Astrocyte (in vitro differentiated cells and primary cell): ENCODE measurements at regions not wholly inside any gene's neighbourhood (a gene's known extent, or its start where the extent isn't known, plus 50 kb on each side); places are given as distances from the start of the nearest gene placed in this dataset.

Experiments used
- DNase-seq: peaks from one replicate; pipeline ENCODE4 v3.0.0-alpha.2; 2010; ENCODE audit warnings: low read depth
- FAIRE-seq: peaks from 2 replicates; lab custom pipeline; 2011; peaks lifted over from hg19 to GRCh38; lab: Jason Lieb, UNC
- H2AFZ ChIP-seq: 2 replicates; pipeline ENCODE4 v1.6.0; 2012; ENCODE audit warnings: low read depth, low read length, inconsistent platforms
- H3K27ac ChIP-seq: 2 replicates; pipeline ENCODE4 v1.5.1; 2011; ENCODE audit warnings: low read depth, low read length, inconsistent platforms
- H3K27me3 ChIP-seq: 2 replicates; pipeline ENCODE4 v1.6.0; 2011; ENCODE audit warnings: low read length, inconsistent platforms; ENCODE audit not compliant: insufficient read depth
- H3K36me3 ChIP-seq: 2 replicates; pipeline ENCODE4 v1.5.1; 2011; ENCODE audit warnings: low read length, inconsistent platforms; ENCODE audit not compliant: insufficient read depth
- H3K4me1 ChIP-seq: 2 replicates; pipeline ENCODE4 v1.5.1; 2011; ENCODE audit warnings: low read length, inconsistent platforms; ENCODE audit not compliant: insufficient read depth
- H3K4me2 ChIP-seq: 2 replicates; pipeline ENCODE4 v1.6.0; 2012; ENCODE audit warnings: low read length, inconsistent platforms
- H3K4me3 ChIP-seq: 2 replicates; pipeline ENCODE4 v1.5.1; 2011; ENCODE audit warnings: low read depth, mild to moderate bottlenecking, low read length, inconsistent platforms; ENCODE audit not compliant: insufficient read depth
- H3K79me2 ChIP-seq: 2 replicates; pipeline ENCODE4 v1.6.0; 2012; ENCODE audit warnings: mild to moderate bottlenecking, low read length, inconsistent platforms; ENCODE audit not compliant: insufficient read depth
- H3K9ac ChIP-seq: 2 replicates; pipeline ENCODE4 v1.6.0; 2012; ENCODE audit warnings: mild to moderate bottlenecking, low read length, inconsistent platforms
- H3K9me3 ChIP-seq: 2 replicates; pipeline ENCODE4 v1.5.1; 2012; ENCODE audit warnings: low read depth, mild to moderate bottlenecking, low read length, inconsistent platforms; ENCODE audit not compliant: insufficient read depth
- H4K20me1 ChIP-seq: 2 replicates; pipeline ENCODE4 v1.6.0; 2012; ENCODE audit warnings: low read length, inconsistent platforms; ENCODE audit not compliant: insufficient read depth
- H3K27ac Mint-ChIP-seq: one replicate; pipeline ENCODE4 v1.8.0; 2021; ENCODE audit warnings: mild to moderate bottlenecking, mixed read lengths; ENCODE audit not compliant: unreplicated experiment
- H3K27me3 Mint-ChIP-seq: one replicate; pipeline ENCODE4 v1.8.0; 2021; ENCODE audit warnings: low read depth, mixed read lengths; ENCODE audit not compliant: unreplicated experiment
- H3K36me3 Mint-ChIP-seq: one replicate; pipeline ENCODE4 v1.8.0; 2021; ENCODE audit warnings: low read depth, mixed read lengths; ENCODE audit not compliant: unreplicated experiment
- H3K4me1 Mint-ChIP-seq: one replicate; pipeline ENCODE4 v1.8.0; 2021; ENCODE audit warnings: low read depth, mixed read lengths; ENCODE audit not compliant: unreplicated experiment
- H3K4me3 Mint-ChIP-seq: one replicate; pipeline ENCODE4 v1.8.0; 2021; ENCODE audit warnings: mild to moderate bottlenecking, moderate library complexity, mixed read lengths; ENCODE audit not compliant: unreplicated experiment
- H3K9me3 Mint-ChIP-seq: one replicate; pipeline ENCODE4 v1.8.0; 2021; ENCODE audit warnings: mild to moderate bottlenecking, mixed read lengths; ENCODE audit not compliant: unreplicated experiment
- CTCF ChIP-seq: IDR thresholded peaks from 2 replicates; pipeline ENCODE4 v1.5.1; 2011; ENCODE audit warnings: low read depth, mild to moderate bottlenecking, inconsistent platforms, low read length, moderate library complexity; ENCODE audit not compliant: insufficient read depth
- EZH2 ChIP-seq: IDR thresholded peaks from 2 replicates; pipeline ENCODE4 v1.6.1; 2012; ENCODE audit warnings: mild to moderate bottlenecking, low read length, inconsistent platforms; ENCODE audit not compliant: insufficient read depth

GRCh38 chr5:34535433-34535832 is 120.7 kb upstream of the RAI14 start:
- Mint-ChIP-seq H3K27me3 (no peaks in the 10 kb centered on the region), H3K4me1 (peaks cover 36% of the 10 kb centered on the region), H3K9me3 (no peaks in the 10 kb centered on the region), H3K4me3 (no peak overlapping the region), H3K36me3 (no peaks in the 10 kb centered on the region), H3K27ac (peak overlapping the region; percentile 100)
- H3K27me3 ChIP-seq, result no peaks in the 10 kb centered on the region
- H4K20me1 ChIP-seq, result no peaks in the 10 kb centered on the region
- no peak overlapping the region for H3K4me3 ChIP-seq
- FAIRE-seq, result no peak
- peaks cover 38% of the 10 kb centered on the region for H3K4me1 ChIP-seq
- TF ChIP-seq EZH2 (no peak), CTCF (no peak)
- peak overlapping the region; percentile 5 for H3K9ac ChIP-seq
- no peaks in the 10 kb centered on the region for H3K36me3 ChIP-seq
- no peaks in the 10 kb centered on the region for H3K9me3 ChIP-seq
- DNase-seq, result peak; percentile 58
- no peaks in the 10 kb centered on the region for H3K79me2 ChIP-seq
- no peak overlapping the region for H3K4me2 ChIP-seq
- H2AFZ ChIP-seq, result no peak overlapping the region
- H3K27ac ChIP-seq, result peak overlapping the region; percentile 94

DNA sequence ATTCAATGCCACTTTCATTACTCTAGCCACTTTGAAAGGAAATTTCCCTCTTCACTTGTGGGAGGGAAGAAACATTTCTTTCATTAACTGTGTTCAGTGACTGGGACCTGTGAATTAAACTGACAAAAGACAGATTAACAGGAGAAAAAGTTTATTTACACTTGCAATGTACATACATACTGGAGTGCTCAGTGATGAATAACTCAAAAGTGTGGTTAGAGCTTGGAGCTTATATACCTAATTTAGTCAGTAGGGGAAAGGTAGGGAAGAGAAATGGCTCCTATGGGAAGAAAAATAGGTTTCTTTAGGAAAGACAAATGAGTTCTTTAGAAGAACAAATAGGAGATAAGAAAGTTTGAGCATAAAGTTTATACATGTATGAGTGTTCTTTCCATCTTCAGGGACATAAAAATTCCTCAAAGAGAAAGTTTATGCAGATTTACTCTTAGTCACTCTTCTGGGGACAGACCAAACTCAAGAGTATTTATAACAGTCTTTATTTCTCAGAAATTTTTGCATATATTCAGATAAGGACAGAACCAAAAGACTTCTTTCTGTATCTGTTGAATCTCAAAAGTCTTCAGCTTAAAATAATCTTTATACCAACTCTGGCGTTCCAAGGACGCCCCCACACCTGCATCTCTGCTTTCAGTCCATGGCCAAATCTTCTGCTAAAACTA is 120.0 kb upstream of the RAI14 start:
- no peaks in the 10 kb centered on the region for H3K9me3 ChIP-seq
- TF ChIP-seq EZH2 (no peak), CTCF (no peak)
- no peak overlapping the region for H3K9ac ChIP-seq
- no peaks in the 10 kb centered on the region for H3K27me3 ChIP-seq
- Mint-ChIP-seq H3K27me3 (no peaks in the 10 kb centered on the region), H3K27ac (peak overlapping the region; percentile 100), H3K4me3 (peak overlapping the region; percentile 4), H3K4me1 (peaks cover 36% of the 10 kb centered on the region), H3K9me3 (no peaks in the 10 kb centered on the region), H3K36me3 (no peaks in the 10 kb centered on the region)
- H3K4me2 ChIP-seq, result no peak overlapping the region
- no peaks in the 10 kb centered on the region for H3K36me3 ChIP-seq
- H2AFZ ChIP-seq, result no peak overlapping the region
- no peak overlapping the region for H3K4me3 ChIP-seq
- H4K20me1 ChIP-seq, result no peaks in the 10 kb centered on the region
- no peak overlapping the region for H3K27ac ChIP-seq
- peaks cover 38% of the 10 kb centered on the region for H3K4me1 ChIP-seq
- FAIRE-seq (peak; percentile 41), DNase-seq (peak; percentile 55)
- no peaks in the 10 kb centered on the region for H3K79me2 ChIP-seq

DNA sequence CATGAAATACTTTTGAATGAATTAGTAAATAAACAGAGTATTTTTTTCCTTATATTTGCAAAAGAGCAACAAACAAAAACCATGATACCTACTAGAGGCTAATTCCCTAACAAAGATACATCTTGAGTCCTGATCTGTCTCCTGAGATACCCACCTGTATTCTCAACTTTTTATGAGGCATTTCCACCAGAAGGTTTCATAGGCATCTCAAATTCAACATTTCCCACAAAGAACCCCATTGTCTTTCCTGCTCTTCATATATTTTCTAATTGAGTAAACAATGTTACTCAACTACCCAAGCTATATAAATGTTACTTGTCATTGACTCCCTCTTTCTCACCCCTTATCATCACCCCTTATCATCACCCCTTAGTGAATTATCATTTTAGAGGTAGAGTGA is 119.4 kb upstream of the RAI14 start:
- TF ChIP-seq CTCF (no peak), EZH2 (no peak)
- Histone ChIP-seq H3K9ac (no peak overlapping the region), H3K27me3 (no peaks in the 10 kb centered on the region), H3K4me3 (no peak overlapping the region), H2AFZ (no peak overlapping the region), H3K27ac (no peak overlapping the region), H3K4me2 (no peak overlapping the region), H3K4me1 (peaks cover 38% of the 10 kb centered on the region), H4K20me1 (no peaks in the 10 kb centered on the region), H3K79me2 (no peaks in the 10 kb centered on the region), H3K9me3 (no peaks in the 10 kb centered on the region), H3K36me3 (no peaks in the 10 kb centered on the region)
- Mint-ChIP-seq H3K27me3 (no peaks in the 10 kb centered on the region), H3K27ac (no peak overlapping the region), H3K4me3 (no peak overlapping the region), H3K36me3 (no peaks in the 10 kb centered on the region), H3K9me3 (no peaks in the 10 kb centered on the region), H3K4me1 (peaks cover 35% of the 10 kb centered on the region)
- FAIRE-seq, result no peak
- no peak for DNase-seq
